ENCODE measurements at regions not wholly inside any gene's neighbourhood (a gene's known extent, or its start where the extent isn't known, plus 50 kb on each side); places are given as distances from the start of the nearest gene placed in this dataset.

- TF ChIP-seq, protein P1, sequence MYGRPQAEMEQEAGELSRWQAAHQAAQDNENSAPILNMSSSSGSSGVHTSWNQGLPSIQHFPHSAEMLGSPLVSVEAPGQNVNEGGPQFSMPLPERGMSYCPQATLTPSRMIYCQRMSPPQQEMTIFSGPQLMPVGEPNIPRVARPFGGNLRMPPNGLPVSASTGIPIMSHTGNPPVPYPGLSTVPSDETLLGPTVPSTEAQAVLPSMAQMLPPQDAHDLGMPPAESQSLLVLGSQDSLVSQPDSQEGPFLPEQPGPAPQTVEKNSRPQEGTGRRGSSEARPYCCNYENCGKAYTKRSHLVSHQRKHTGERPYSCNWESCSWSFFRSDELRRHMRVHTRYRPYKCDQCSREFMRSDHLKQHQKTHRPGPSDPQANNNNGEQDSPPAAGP (tag by site-specific recombination; IDR thresholded peaks at IDR 0.05): no peak
- TF ChIP-seq ZNF302 (tag by site-specific recombination; IDR thresholded peaks at IDR 0.05; ENCODE audit: low read depth): no peak
- no peak for TF ChIP-seq KLF1 (tag by site-specific recombination; IDR thresholded peaks at IDR 0.05)
- TF ChIP-seq ZNF530 (tag by site-specific recombination; IDR thresholded peaks at IDR 0.05; ENCODE audit: low read depth): no peak
Measured at GRCh38 chr9:88775037-88775471, 216.2 kb upstream of the S1PR3 start (continued).

DNA sequence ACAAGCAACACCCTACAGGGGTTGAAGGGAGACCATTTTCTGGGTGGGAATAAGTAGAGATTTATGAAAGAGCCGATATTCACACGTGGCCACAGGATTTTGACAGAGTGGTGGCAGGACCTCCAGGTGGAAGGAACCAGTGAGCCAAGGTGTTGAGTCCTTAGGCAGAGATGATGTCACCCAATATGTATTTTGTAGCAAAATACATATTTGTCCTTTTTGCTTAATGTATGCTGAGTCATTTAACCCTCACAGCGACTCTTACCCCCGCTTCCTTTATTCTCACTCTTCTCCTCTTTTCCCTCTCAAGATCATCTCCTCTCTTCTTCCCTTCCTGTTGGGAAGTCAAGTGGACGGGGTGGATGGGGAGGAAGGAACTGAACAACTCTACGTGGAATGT lies 215.7 kb upstream of the S1PR3 start:
- no peaks in the 10 kb centered on the region for H3K36me3 ChIP-seq (ENCODE audit: control insufficient read depth in 2 of 2, insufficient read depth in 1 of 2, low read length in 2 of 2)
- no peak overlapping the region for H3K4me3 ChIP-seq (ENCODE audit: low read depth, low read length)
- POLR2A ChIA-PET: no interaction called here
- no peaks in the 10 kb centered on the region for H3K9me3 ChIP-seq (ENCODE audit: control insufficient read depth, insufficient read depth, low read depth, low read length)
- H3K4me1 ChIP-seq (ENCODE audit: control insufficient read depth, insufficient read depth, low read length): peaks cover 14% of the 10 kb centered on the region
- no peak overlapping the region for H3K27ac ChIP-seq (ENCODE audit: extremely low read depth, low read depth, low read length)
- CTCF ChIA-PET: no interaction called here
- no peak for TF ChIP-seq ZNF692 (tag by site-specific recombination; IDR thresholded peaks at IDR 0.05)
- no peak for TF ChIP-seq ZNF133 (tag by site-specific recombination; IDR thresholded peaks at IDR 0.05)
- TF ChIP-seq, protein P2, sequence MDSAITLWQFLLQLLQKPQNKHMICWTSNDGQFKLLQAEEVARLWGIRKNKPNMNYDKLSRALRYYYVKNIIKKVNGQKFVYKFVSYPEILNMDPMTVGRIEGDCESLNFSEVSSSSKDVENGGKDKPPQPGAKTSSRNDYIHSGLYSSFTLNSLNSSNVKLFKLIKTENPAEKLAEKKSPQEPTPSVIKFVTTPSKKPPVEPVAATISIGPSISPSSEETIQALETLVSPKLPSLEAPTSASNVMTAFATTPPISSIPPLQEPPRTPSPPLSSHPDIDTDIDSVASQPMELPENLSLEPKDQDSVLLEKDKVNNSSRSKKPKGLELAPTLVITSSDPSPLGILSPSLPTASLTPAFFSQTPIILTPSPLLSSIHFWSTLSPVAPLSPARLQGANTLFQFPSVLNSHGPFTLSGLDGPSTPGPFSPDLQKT (IDR thresholded peaks at IDR 0.05; ENCODE audit: borderline replicate concordance, low read depth, low read length): no peak
- TF ChIP-seq ZNF202 (tag by site-specific recombination; IDR thresholded peaks at IDR 0.05; ENCODE audit: borderline replicate concordance): no peak
- TF ChIP-seq ZNF449 (tag by site-specific recombination; IDR thresholded peaks at IDR 0.05): no peak
- no peak for TF ChIP-seq ZNF280C (tag by site-specific recombination; IDR thresholded peaks at IDR 0.05)
- TF ChIP-seq, protein P3, sequence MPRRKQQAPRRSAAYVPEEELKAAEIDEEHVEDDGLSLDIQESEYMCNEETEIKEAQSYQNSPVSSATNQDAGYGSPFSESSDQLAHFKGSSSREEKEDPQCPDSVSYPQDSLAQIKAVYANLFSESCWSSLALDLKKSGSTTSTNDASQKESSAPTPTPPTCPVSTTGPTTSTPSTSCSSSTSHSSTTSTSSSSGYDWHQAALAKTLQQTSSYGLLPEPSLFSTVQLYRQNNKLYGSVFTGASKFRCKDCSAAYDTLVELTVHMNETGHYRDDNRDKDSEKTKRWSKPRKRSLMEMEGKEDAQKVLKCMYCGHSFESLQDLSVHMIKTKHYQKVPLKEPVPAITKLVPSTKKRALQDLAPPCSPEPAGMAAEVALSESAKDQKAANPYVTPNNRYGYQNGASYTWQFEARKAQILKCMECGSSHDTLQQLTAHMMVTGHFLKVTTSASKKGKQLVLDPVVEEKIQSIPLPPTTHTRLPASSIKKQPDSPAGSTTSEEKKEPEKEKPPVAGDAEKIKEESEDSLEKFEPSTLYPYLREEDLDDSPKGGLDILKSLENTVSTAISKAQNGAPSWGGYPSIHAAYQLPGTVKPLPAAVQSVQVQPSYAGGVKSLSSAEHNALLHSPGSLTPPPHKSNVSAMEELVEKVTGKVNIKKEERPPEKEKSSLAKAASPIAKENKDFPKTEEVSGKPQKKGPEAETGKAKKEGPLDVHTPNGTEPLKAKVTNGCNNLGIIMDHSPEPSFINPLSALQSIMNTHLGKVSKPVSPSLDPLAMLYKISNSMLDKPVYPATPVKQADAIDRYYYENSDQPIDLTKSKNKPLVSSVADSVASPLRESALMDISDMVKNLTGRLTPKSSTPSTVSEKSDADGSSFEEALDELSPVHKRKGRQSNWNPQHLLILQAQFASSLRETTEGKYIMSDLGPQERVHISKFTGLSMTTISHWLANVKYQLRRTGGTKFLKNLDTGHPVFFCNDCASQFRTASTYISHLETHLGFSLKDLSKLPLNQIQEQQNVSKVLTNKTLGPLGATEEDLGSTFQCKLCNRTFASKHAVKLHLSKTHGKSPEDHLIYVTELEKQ (tag by site-specific recombination; IDR thresholded peaks at IDR 0.05; ENCODE audit: borderline replicate concordance): no peak
- no peak for TF ChIP-seq ZNF571 (tag by site-specific recombination; IDR thresholded peaks at IDR 0.05)
- no peak for TF ChIP-seq ZNF514 (tag by site-specific recombination; IDR thresholded peaks at IDR 0.05)
- no peak for TF ChIP-seq ZNF426 (tag by site-specific recombination; IDR thresholded peaks at IDR 0.05)
- no peak for TF ChIP-seq ZNF776 (tag by site-specific recombination; IDR thresholded peaks at IDR 0.05; ENCODE audit: borderline replicate concordance)
- TF ChIP-seq, protein P4, sequence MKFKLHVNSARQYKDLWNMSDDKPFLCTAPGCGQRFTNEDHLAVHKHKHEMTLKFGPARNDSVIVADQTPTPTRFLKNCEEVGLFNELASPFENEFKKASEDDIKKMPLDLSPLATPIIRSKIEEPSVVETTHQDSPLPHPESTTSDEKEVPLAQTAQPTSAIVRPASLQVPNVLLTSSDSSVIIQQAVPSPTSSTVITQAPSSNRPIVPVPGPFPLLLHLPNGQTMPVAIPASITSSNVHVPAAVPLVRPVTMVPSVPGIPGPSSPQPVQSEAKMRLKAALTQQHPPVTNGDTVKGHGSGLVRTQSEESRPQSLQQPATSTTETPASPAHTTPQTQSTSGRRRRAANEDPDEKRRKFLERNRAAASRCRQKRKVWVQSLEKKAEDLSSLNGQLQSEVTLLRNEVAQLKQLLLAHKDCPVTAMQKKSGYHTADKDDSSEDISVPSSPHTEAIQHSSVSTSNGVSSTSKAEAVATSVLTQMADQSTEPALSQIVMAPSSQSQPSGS (tag by site-specific recombination; IDR thresholded peaks at IDR 0.05; ENCODE audit: low read depth): no peak
- TF ChIP-seq, protein P5, sequence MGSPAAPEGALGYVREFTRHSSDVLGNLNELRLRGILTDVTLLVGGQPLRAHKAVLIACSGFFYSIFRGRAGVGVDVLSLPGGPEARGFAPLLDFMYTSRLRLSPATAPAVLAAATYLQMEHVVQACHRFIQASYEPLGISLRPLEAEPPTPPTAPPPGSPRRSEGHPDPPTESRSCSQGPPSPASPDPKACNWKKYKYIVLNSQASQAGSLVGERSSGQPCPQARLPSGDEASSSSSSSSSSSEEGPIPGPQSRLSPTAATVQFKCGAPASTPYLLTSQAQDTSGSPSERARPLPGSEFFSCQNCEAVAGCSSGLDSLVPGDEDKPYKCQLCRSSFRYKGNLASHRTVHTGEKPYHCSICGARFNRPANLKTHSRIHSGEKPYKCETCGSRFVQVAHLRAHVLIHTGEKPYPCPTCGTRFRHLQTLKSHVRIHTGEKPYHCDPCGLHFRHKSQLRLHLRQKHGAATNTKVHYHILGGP (tag by site-specific recombination; IDR thresholded peaks at IDR 0.05): no peak
- TF ChIP-seq ZNF645 (tag by site-specific recombination; IDR thresholded peaks at IDR 0.05): no peak
- TF ChIP-seq ZNF48 (tag by site-specific recombination; IDR thresholded peaks at IDR 0.05): no peak
- no peak for TF ChIP-seq ZNF530 (tag by site-specific recombination; IDR thresholded peaks at IDR 0.05; ENCODE audit: low read depth)
- no peak for TF ChIP-seq GLIS1 (tag by site-specific recombination; IDR thresholded peaks at IDR 0.05)
